ENCODE measurements at regions not wholly inside any gene's neighbourhood (a gene's known extent, or its start where the extent isn't known, plus 50 kb on each side); places are given as distances from the start of the nearest gene placed in this dataset.
"Not testable (repeated sequence)": the region's sequence is repeated elsewhere in the genome, so short reads cannot be mapped to it uniquely, and the experiment has no call there.

GRCh38 chrX:750812-751211, 120.2 kb downstream of the SHOX start:
- intact Hi-C loops (cut with micrococcal nuclease; ENCODE audit: unreplicated experiment) = no loop called here
- no TSS peak for BruUV-seq (replicated peaks)
- H3K9me3 Mint-ChIP-seq (ENCODE audit: low read depth, unreplicated experiment) = peaks cover 5% of the 10 kb centered on the region
- no peak for DNase-seq
- H3K27me3 Mint-ChIP-seq (ENCODE audit: unreplicated experiment) = no peaks in the 10 kb centered on the region
- H3K4me1 Mint-ChIP-seq (ENCODE audit: low read depth, unreplicated experiment) = no peaks in the 10 kb centered on the region
- no peak for TF ChIP-seq CTCF (IDR thresholded peaks at IDR 0.05; ENCODE audit: unreplicated experiment)
- H3K36me3 Mint-ChIP-seq (ENCODE audit: insufficient read depth, unreplicated experiment) = no peaks in the 10 kb centered on the region
- H3K4me3 Mint-ChIP-seq (ENCODE audit: low read depth, unreplicated experiment) = no peak overlapping the region
- H3K27ac Mint-ChIP-seq (ENCODE audit: unreplicated experiment) = no peak overlapping the region
- CTCF ChIA-PET = no interaction called here

- H3K4me1 Mint-ChIP-seq (ENCODE audit: low read depth, unreplicated experiment) = no peaks in the 10 kb centered on the region
- H3K4me3 Mint-ChIP-seq (ENCODE audit: low read depth, unreplicated experiment) = no peak overlapping the region
- intact Hi-C loops (cut with micrococcal nuclease; ENCODE audit: unreplicated experiment) = no loop called here
- no TSS peak for BruUV-seq (replicated peaks)
- H3K27ac Mint-ChIP-seq (ENCODE audit: unreplicated experiment) = no peak overlapping the region
- H3K36me3 Mint-ChIP-seq (ENCODE audit: insufficient read depth, unreplicated experiment) = no peaks in the 10 kb centered on the region
- H3K9me3 Mint-ChIP-seq (ENCODE audit: low read depth, unreplicated experiment) = peaks cover 5% of the 10 kb centered on the region
- no peaks in the 10 kb centered on the region for H3K27me3 Mint-ChIP-seq (ENCODE audit: unreplicated experiment)
- CTCF ChIA-PET = no interaction called here
- TF ChIP-seq CTCF (IDR thresholded peaks at IDR 0.05; ENCODE audit: unreplicated experiment) = no peak
- no peak for DNase-seq
Observed at GRCh38 chrX:750263-750662, 119.7 kb downstream of the SHOX start.

- Mint-ChIP-seq H3K27me3 (ENCODE audit: unreplicated experiment) (no peaks in the 10 kb centered on the region), H3K9me3 (ENCODE audit: low read depth, unreplicated experiment) (peaks cover 5% of the 10 kb centered on the region), H3K4me1 (ENCODE audit: low read depth, unreplicated experiment) (no peaks in the 10 kb centered on the region), H3K27ac (ENCODE audit: unreplicated experiment) (no peak overlapping the region), H3K4me3 (ENCODE audit: low read depth, unreplicated experiment) (no peak overlapping the region), H3K36me3 (ENCODE audit: insufficient read depth, unreplicated experiment) (no peaks in the 10 kb centered on the region)
- no peak for DNase-seq
- intact Hi-C loops (cut with micrococcal nuclease; ENCODE audit: unreplicated experiment) = no loop called here
- BruUV-seq (replicated peaks) = no TSS peak
- TF ChIP-seq CTCF (IDR thresholded peaks at IDR 0.05; ENCODE audit: unreplicated experiment) = no peak
- CTCF ChIA-PET = no interaction called here
Observed at GRCh38 chrX:747176-747575, 116.6 kb downstream of the SHOX start.

- intact Hi-C loops (cut with micrococcal nuclease; ENCODE audit: unreplicated experiment) = no loop called here
- BruUV-seq (replicated peaks) = no TSS peak
- no peaks in the 10 kb centered on the region for H3K4me1 Mint-ChIP-seq (ENCODE audit: low read depth, unreplicated experiment)
- CTCF ChIA-PET = no interaction called here
- no peak overlapping the region for H3K27ac Mint-ChIP-seq (ENCODE audit: unreplicated experiment)
- no peaks in the 10 kb centered on the region for H3K36me3 Mint-ChIP-seq (ENCODE audit: insufficient read depth, unreplicated experiment)
- TF ChIP-seq CTCF (IDR thresholded peaks at IDR 0.05; ENCODE audit: unreplicated experiment) = no peak
- no peak overlapping the region for H3K4me3 Mint-ChIP-seq (ENCODE audit: low read depth, unreplicated experiment)
- no peak for DNase-seq
- no peaks in the 10 kb centered on the region for H3K9me3 Mint-ChIP-seq (ENCODE audit: low read depth, unreplicated experiment)
- H3K27me3 Mint-ChIP-seq (ENCODE audit: unreplicated experiment) = no peaks in the 10 kb centered on the region
Observed at GRCh38 chrX:739611-740010, 109.0 kb downstream of the SHOX start.

- CTCF ChIA-PET; H3K4me1 Mint-ChIP-seq (ENCODE audit: low read depth, unreplicated experiment); H3K4me3 Mint-ChIP-seq (ENCODE audit: low read depth, unreplicated experiment); H3K27me3 Mint-ChIP-seq (ENCODE audit: unreplicated experiment); H3K27ac Mint-ChIP-seq (ENCODE audit: unreplicated experiment); H3K9me3 Mint-ChIP-seq (ENCODE audit: low read depth, unreplicated experiment); BruUV-seq (replicated peaks); DNase-seq; intact Hi-C loops (cut with micrococcal nuclease; ENCODE audit: unreplicated experiment); H3K36me3 Mint-ChIP-seq (ENCODE audit: insufficient read depth, unreplicated experiment): not testable (repeated sequence)
Observed at GRCh38 chrX:737021-737420, 106.4 kb downstream of the SHOX start.
